Breast epithelium (tissue), 3 donors: ENCODE measurements at regions not wholly inside any gene's neighbourhood (a gene's known extent, or its start where the extent isn't known, plus 50 kb on each side); places are given as distances from the start of the nearest gene placed in this dataset.

ENCODE experiments used
- POLR2A ChIP-seq: fragments of 450-650 bp; IDR thresholded peaks from one replicate; pipeline ENCODE4 v1.6.1; 2016; ENCODE audit warnings: antibody characterized with exemption, mild to moderate bottlenecking, moderate library complexity
- POLR2AphosphoS5 ChIP-seq, 3 donors: sonication (generic); formaldehyde crosslinking; IDR thresholded peaks; one replicate each; pipeline ENCODE4 v1.6.1; 2017; ENCODE audit warnings: antibody characterized with exemption in 3 of 3
- TF ChIP-seq, protein P1 (sequence below), 3 donors: fragments of 450-650 bp; IDR thresholded peaks; one replicate each; pipeline ENCODE4 v1.5.1; 2016 to 2017; ENCODE audit warnings: antibody characterized with exemption in 3 of 3, mild to moderate bottlenecking in 3 of 3, moderate library complexity in 3 of 3

DNA sequence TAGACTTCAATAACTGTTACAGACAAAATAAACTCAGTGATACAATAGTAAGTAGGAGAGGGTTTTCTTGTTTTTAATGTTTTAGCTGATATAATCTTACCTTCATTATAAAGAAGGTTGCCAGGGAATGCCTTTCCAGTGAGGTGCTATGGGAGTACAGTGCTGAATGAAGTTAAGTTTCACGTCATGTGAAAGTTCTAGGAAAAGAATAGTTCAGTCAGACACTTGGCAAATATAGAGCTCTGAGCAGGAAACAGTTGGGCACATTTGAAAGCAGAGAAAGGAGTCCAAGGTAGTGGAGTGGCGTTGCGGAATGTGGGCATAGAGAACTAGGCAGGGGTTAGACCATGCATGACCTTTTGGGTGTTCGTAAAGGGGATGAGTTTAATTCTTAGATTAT, 88.6 kb upstream of the DCN start:
- TF ChIP-seq, protein P1, sequence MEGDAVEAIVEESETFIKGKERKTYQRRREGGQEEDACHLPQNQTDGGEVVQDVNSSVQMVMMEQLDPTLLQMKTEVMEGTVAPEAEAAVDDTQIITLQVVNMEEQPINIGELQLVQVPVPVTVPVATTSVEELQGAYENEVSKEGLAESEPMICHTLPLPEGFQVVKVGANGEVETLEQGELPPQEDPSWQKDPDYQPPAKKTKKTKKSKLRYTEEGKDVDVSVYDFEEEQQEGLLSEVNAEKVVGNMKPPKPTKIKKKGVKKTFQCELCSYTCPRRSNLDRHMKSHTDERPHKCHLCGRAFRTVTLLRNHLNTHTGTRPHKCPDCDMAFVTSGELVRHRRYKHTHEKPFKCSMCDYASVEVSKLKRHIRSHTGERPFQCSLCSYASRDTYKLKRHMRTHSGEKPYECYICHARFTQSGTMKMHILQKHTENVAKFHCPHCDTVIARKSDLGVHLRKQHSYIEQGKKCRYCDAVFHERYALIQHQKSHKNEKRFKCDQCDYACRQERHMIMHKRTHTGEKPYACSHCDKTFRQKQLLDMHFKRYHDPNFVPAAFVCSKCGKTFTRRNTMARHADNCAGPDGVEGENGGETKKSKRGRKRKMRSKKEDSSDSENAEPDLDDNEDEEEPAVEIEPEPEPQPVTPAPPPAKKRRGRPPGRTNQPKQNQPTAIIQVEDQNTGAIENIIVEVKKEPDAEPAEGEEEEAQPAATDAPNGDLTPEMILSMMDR (IDR thresholded peaks at IDR 0.05) = no peak
- TF ChIP-seq POLR2A (no peak), POLR2AphosphoS5 (IDR thresholded peaks at IDR 0.05) (no peak)
